ENCODE measurements at regions not wholly inside any gene's neighbourhood (a gene's known extent, or its start where the extent isn't known, plus 50 kb on each side); places are given as distances from the start of the nearest gene placed in this dataset.

- ATAC-seq (no peak), DNase-seq (no peak)
- Histone ChIP-seq H3K4me1 (ENCODE audit: low read depth) (no peaks in the 10 kb centered on the region), H3K9me3 (no peaks in the 10 kb centered on the region), H3K4me3 (no peak overlapping the region), H3K36me3 (ENCODE audit: low read depth) (no peaks in the 10 kb centered on the region)
- intact Hi-C loops (cut with DNase I, micrococcal nuclease) = no loop called here
- TF ChIP-seq CTCF (IDR thresholded peaks at IDR 0.05) = no peak
Measured at GRCh38 chrX:138938003-138938402, 226.5 kb upstream of the FGF13 start.

- DNase-seq (no peak), ATAC-seq (no peak)
- H3K9me3 ChIP-seq = no peaks in the 10 kb centered on the region
- TF ChIP-seq CTCF (IDR thresholded peaks at IDR 0.05) = no peak
- no peak overlapping the region for H3K4me3 ChIP-seq
- intact Hi-C loops (cut with DNase I, micrococcal nuclease) = no loop called here
- H3K4me1 ChIP-seq (ENCODE audit: low read depth) = no peaks in the 10 kb centered on the region
- no peaks in the 10 kb centered on the region for H3K36me3 ChIP-seq (ENCODE audit: low read depth)
Measured at GRCh38 chrX:138931212-138931611, 219.7 kb upstream of the FGF13 start.

GRCh38 chrX:138930583-138930945 is 219.0 kb upstream of the FGF13 start:
- Histone ChIP-seq H3K9me3 (no peaks in the 10 kb centered on the region), H3K36me3 (ENCODE audit: low read depth) (no peaks in the 10 kb centered on the region), H3K4me3 (no peak overlapping the region), H3K4me1 (ENCODE audit: low read depth) (no peaks in the 10 kb centered on the region)
- intact Hi-C loops (cut with DNase I, micrococcal nuclease) = no loop called here
- ATAC-seq (no peak), DNase-seq (no peak)
- no peak for TF ChIP-seq CTCF (IDR thresholded peaks at IDR 0.05)

GRCh38 chrX:138929926-138930582 is 218.5 kb upstream of the FGF13 start:
- intact Hi-C loops (cut with DNase I, micrococcal nuclease) = no loop called here
- Histone ChIP-seq H3K4me1 (ENCODE audit: low read depth) (no peaks in the 10 kb centered on the region), H3K36me3 (ENCODE audit: low read depth) (no peaks in the 10 kb centered on the region), H3K4me3 (no peak overlapping the region), H3K9me3 (no peaks in the 10 kb centered on the region)
- TF ChIP-seq CTCF (IDR thresholded peaks at IDR 0.05) = no peak
- no peak for DNase-seq
- no peak for ATAC-seq

GRCh38 chrX:138928737-138929459 is 217.4 kb upstream of the FGF13 start:
- Histone ChIP-seq H3K9me3 (no peaks in the 10 kb centered on the region), H3K36me3 (ENCODE audit: low read depth) (no peaks in the 10 kb centered on the region), H3K4me1 (ENCODE audit: low read depth) (no peaks in the 10 kb centered on the region), H3K4me3 (no peak overlapping the region)
- TF ChIP-seq CTCF (IDR thresholded peaks at IDR 0.05) = no peak
- ATAC-seq = no peak
- intact Hi-C loops (cut with DNase I, micrococcal nuclease) = no loop called here
- DNase-seq = no peak

All from mucosa of descending colon (tissue), 3 donors.